H9 (cell line): ENCODE measurements at regions not wholly inside any gene's neighbourhood (a gene's known extent, or its start where the extent isn't known, plus 50 kb on each side); places are given as distances from the start of the nearest gene placed in this dataset.

ENCODE experiments used
- DNase-seq: peaks from one replicate; pipeline ENCODE4 v3.0.0-alpha.2; 2017
- H2AFZ ChIP-seq: one replicate; pipeline ENCODE4 v1.6.1; 2013; ENCODE audit warnings: mild to moderate bottlenecking, low read length, control low read depth, moderate library complexity
- H2AK5ac ChIP-seq: 2 replicates; pipeline ENCODE4 v1.6.1; 2013; ENCODE audit warnings: low read length, control low read depth, mixed read lengths; ENCODE audit not compliant: insufficient read length
- H2BK120ac ChIP-seq: one replicate; pipeline ENCODE4 v1.6.1; 2013; ENCODE audit warnings: low read depth, mild to moderate bottlenecking, low read length, control low read depth, inconsistent platforms; ENCODE audit not compliant: poor library complexity, severe bottlenecking
- H2BK12ac ChIP-seq: 2 replicates; pipeline ENCODE4 v1.6.1; 2013; ENCODE audit warnings: low read length, control low read depth, mixed read lengths, low read depth; ENCODE audit not compliant: insufficient read length
- H2BK15ac ChIP-seq: 2 replicates; pipeline ENCODE4 v1.6.1; 2013; ENCODE audit warnings: low read depth, low read length, control low read depth
- H2BK20ac ChIP-seq: one replicate; pipeline ENCODE4 v1.6.1; 2013; ENCODE audit warnings: low read depth, mild to moderate bottlenecking, low read length, control low read depth, inconsistent platforms; ENCODE audit not compliant: poor library complexity, severe bottlenecking
- H2BK5ac ChIP-seq: 2 replicates; pipeline ENCODE4 v1.6.1; 2013; ENCODE audit warnings: low read length, control low read depth, mixed read lengths; ENCODE audit not compliant: insufficient read length
- H3K14ac ChIP-seq: 2 replicates; pipeline ENCODE4 v1.6.1; 2013; ENCODE audit warnings: low read length, control low read depth; ENCODE audit not compliant: insufficient read depth
- H3K18ac ChIP-seq: 2 replicates; pipeline ENCODE4 v1.6.1; 2013; ENCODE audit warnings: low read depth, mild to moderate bottlenecking, mixed read lengths, low read length, control low read depth; ENCODE audit not compliant: insufficient read length
- H3K23ac ChIP-seq: 2 replicates; pipeline ENCODE4 v1.6.1; 2013; ENCODE audit warnings: low read length, control low read depth, mixed read lengths, low read depth; ENCODE audit not compliant: insufficient read length
- H3K23me2 ChIP-seq: 2 replicates; pipeline ENCODE4 v1.6.1; 2013; ENCODE audit warnings: low read depth, mild to moderate bottlenecking, mixed read lengths, low read length, control low read depth; ENCODE audit not compliant: insufficient read length, poor library complexity, severe bottlenecking
- H3K27ac ChIP-seq: 2 replicates; pipeline ENCODE4 v1.5.1; 2013; ENCODE audit warnings: low read length, control low read depth, mixed read lengths, low read depth; ENCODE audit not compliant: insufficient read length
- H3K27me3 ChIP-seq: 2 replicates; pipeline ENCODE4 v1.6.1; 2013; ENCODE audit warnings: low read length, control low read depth, inconsistent platforms; ENCODE audit not compliant: insufficient read depth
- H3K4ac ChIP-seq: 2 replicates; pipeline ENCODE4 v1.6.1; 2013; ENCODE audit warnings: low read depth, mild to moderate bottlenecking, control low read depth, inconsistent platforms, low read length, moderate library complexity
- H3K4me1 ChIP-seq: 2 replicates; pipeline ENCODE4 v1.6.1; 2013; ENCODE audit warnings: low read length, control low read depth, inconsistent platforms; ENCODE audit not compliant: insufficient read depth
- H3K4me2 ChIP-seq: 2 replicates; pipeline ENCODE4 v1.6.1; 2013; ENCODE audit warnings: low read length, control low read depth, mixed read lengths; ENCODE audit not compliant: insufficient read length, insufficient read depth
- H3K56ac ChIP-seq: 2 replicates; pipeline ENCODE4 v1.6.1; 2013; ENCODE audit warnings: low read depth, mild to moderate bottlenecking, mixed read lengths, low read length, control low read depth; ENCODE audit not compliant: insufficient read length
- H3K79me1 ChIP-seq: 2 replicates; pipeline ENCODE4 v1.6.1; 2013; ENCODE audit warnings: low read depth, mild to moderate bottlenecking, moderate library complexity, low read length, control low read depth, inconsistent platforms; ENCODE audit not compliant: insufficient read depth, poor library complexity, severe bottlenecking
- H3K79me2 ChIP-seq: 2 replicates; pipeline ENCODE4 v1.6.1; 2013; ENCODE audit warnings: low read length, control low read depth, inconsistent platforms; ENCODE audit not compliant: insufficient read depth
- H3K9ac ChIP-seq: 2 replicates; pipeline ENCODE4 v1.6.1; 2013; ENCODE audit warnings: low read length, control low read depth, mixed read lengths; ENCODE audit not compliant: insufficient read length; ENCODE audit errors: extremely low read depth
- H3K9me3 ChIP-seq: one replicate; pipeline ENCODE4 v1.6.1; 2013; ENCODE audit warnings: low read depth, low read length, inconsistent platforms; ENCODE audit not compliant: control insufficient read depth
- H3T11ph ChIP-seq: one replicate; pipeline ENCODE4 v1.6.1; 2013; ENCODE audit warnings: mild to moderate bottlenecking, low read length, control low read depth, inconsistent platforms
- H4K20me1 ChIP-seq: one replicate; pipeline ENCODE4 v1.6.1; 2013; ENCODE audit not compliant: control insufficient read depth, insufficient read length, insufficient read depth
- H4K5ac ChIP-seq: 2 replicates; pipeline ENCODE4 v1.6.1; 2013; ENCODE audit warnings: low read depth, mild to moderate bottlenecking, mixed read lengths, low read length, control low read depth; ENCODE audit not compliant: insufficient read length
- H4K8ac ChIP-seq: replicated peaks from 2 replicates; pipeline ENCODE4 v1.6.1; 2013; ENCODE audit warnings: low read length, control low read depth, mixed read lengths, low read depth; ENCODE audit not compliant: insufficient read length
- H4K91ac ChIP-seq: 2 replicates; pipeline ENCODE4 v1.6.1; 2013; ENCODE audit warnings: low read depth, mild to moderate bottlenecking, moderate library complexity, mixed read lengths, low read length, control low read depth; ENCODE audit not compliant: insufficient read length
- H3K27ac Mint-ChIP-seq, 3 experiments: 2 replicates in 2 of 3; 3 replicates in 1 of 3; pipeline ENCODE4 v1.8.0; 2020 to 2021; ENCODE audit warnings: mixed read lengths in 3 of 3, mild to moderate bottlenecking in 1 of 3, moderate library complexity in 1 of 3
- H3K27me3 Mint-ChIP-seq: 2 replicates; pipeline ENCODE4 v1.8.0; 2021; ENCODE audit warnings: low read depth, mild to moderate bottlenecking, moderate library complexity, mixed read lengths
- H3K36me3 Mint-ChIP-seq, 3 experiments: 2 replicates in 2 of 3; 3 replicates in 1 of 3; pipeline ENCODE4 v1.8.0; 2020 to 2021; ENCODE audit warnings: low read depth in 3 of 3, mixed read lengths in 3 of 3; ENCODE audit not compliant: insufficient read depth in 1 of 3
- H3K4me1 Mint-ChIP-seq, 2 experiments: 2 replicates each; pipeline ENCODE4 v1.8.0; 2020; ENCODE audit warnings: mixed read lengths in 2 of 2
- H3K4me3 Mint-ChIP-seq, 2 experiments: 2 replicates in 1 of 2; 3 replicates in 1 of 2; pipeline ENCODE4 v1.8.0; 2020 to 2021; ENCODE audit warnings: mild to moderate bottlenecking in 2 of 2, mixed read lengths in 2 of 2, moderate library complexity in 1 of 2
- H3K9me3 Mint-ChIP-seq, 2 experiments: 2 replicates in 1 of 2; 3 replicates in 1 of 2; pipeline ENCODE4 v1.8.0; 2020; ENCODE audit warnings: mild to moderate bottlenecking in 2 of 2, mixed read lengths in 2 of 2, moderate library complexity in 1 of 2
- WGBS: extraction: QIAGEN DNeasy Blood & Tissue Kit; methylation state at CpG from one replicate; pipeline ENCODE4 v1.1.7; 2013; ENCODE audit warnings: missing lambda C conversion rate, low lambda C conversion rate, mixed read lengths; ENCODE audit not compliant: insufficient read length; ENCODE audit errors: extremely low coverage; 5-methylcytosine and 5-hydroxymethylcytosine counted together
- TF ChIP-seq, protein P1 (sequence below): fragments of 200-600 bp; sonication (generic); conservative IDR thresholded peaks from 3 replicates; pipeline ENCODE4 v1.8.0; 2021; ENCODE audit warnings: antibody characterized with exemption, mild to moderate bottlenecking

DNA sequence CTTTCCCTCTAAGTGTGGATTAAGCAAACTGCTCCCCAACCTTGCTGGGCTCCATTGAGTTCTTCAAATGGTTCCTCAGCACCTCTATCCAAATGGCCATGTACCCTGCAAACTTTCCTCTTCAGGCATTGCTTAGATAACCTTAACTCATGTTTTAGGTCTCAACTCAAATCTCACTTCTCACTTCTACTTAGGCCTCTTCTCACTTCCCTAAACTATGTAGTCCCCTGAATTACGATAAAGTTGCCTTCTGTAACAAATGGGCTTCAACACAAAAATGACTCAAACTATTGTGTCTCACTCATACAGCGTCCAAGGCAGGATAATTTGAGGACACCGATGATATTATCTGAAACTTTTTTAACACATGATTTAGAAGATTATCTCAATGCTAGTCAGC lies 62.4 kb upstream of the STAC start:
- no peak for DNase-seq
- no peaks in the 10 kb centered on the region for H3K9me3 ChIP-seq
- no CpG with 5 or more reads among the region's 3 CpGs for WGBS
- Mint-ChIP-seq H3K4me1 (peaks cover 18 to 21% of the 10 kb centered on the region in 2 experiments), H3K9me3 (peaks cover 17 to 19% of the 10 kb centered on the region in 2 experiments), H3K4me3 (no peak overlapping the region), H3K27me3 (no peaks in the 10 kb centered on the region), H3K36me3 (peaks cover 0 to 26% (median 7%) of the 10 kb centered on the region in 3 experiments; a peak in 6 of 7 replicates), H3K27ac (no peak overlapping the region; a peak in 1 of 7 replicates)
- no peak overlapping the region for H4K5ac ChIP-seq
- no peaks in the 10 kb centered on the region for H3K27me3 ChIP-seq
- H2BK12ac ChIP-seq = no peak overlapping the region
- H3K79me2 ChIP-seq = no peaks in the 10 kb centered on the region
- H3K14ac ChIP-seq = no peak overlapping the region
- no peak overlapping the region for H3T11ph ChIP-seq
- no peaks in the 10 kb centered on the region for H3K23me2 ChIP-seq
- peaks cover 14% of the 10 kb centered on the region; the same call in 1 of the 2 replicates for H3K4me1 ChIP-seq
- no peak overlapping the region for H4K91ac ChIP-seq
- no peak overlapping the region for H2BK120ac ChIP-seq
- no peak overlapping the region for H3K9ac ChIP-seq
- H2AK5ac ChIP-seq = no peak overlapping the region
- H3K4me2 ChIP-seq = no peak overlapping the region
- H3K79me1 ChIP-seq = no peaks in the 10 kb centered on the region
- H2AFZ ChIP-seq = no peak overlapping the region
- H3K18ac ChIP-seq = no peak overlapping the region
- no peak overlapping the region for H2BK15ac ChIP-seq
- no peak overlapping the region for H4K8ac ChIP-seq
- H3K27ac ChIP-seq = no peak overlapping the region
- H2BK20ac ChIP-seq = no peak overlapping the region
- H2BK5ac ChIP-seq = no peak overlapping the region
- H3K23ac ChIP-seq = no peak overlapping the region
- H4K20me1 ChIP-seq = no peaks in the 10 kb centered on the region
- H3K56ac ChIP-seq = no peak overlapping the region
- no peak overlapping the region for H3K4ac ChIP-seq
- TF ChIP-seq, protein P1, sequence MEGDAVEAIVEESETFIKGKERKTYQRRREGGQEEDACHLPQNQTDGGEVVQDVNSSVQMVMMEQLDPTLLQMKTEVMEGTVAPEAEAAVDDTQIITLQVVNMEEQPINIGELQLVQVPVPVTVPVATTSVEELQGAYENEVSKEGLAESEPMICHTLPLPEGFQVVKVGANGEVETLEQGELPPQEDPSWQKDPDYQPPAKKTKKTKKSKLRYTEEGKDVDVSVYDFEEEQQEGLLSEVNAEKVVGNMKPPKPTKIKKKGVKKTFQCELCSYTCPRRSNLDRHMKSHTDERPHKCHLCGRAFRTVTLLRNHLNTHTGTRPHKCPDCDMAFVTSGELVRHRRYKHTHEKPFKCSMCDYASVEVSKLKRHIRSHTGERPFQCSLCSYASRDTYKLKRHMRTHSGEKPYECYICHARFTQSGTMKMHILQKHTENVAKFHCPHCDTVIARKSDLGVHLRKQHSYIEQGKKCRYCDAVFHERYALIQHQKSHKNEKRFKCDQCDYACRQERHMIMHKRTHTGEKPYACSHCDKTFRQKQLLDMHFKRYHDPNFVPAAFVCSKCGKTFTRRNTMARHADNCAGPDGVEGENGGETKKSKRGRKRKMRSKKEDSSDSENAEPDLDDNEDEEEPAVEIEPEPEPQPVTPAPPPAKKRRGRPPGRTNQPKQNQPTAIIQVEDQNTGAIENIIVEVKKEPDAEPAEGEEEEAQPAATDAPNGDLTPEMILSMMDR = no peak
